IPS DF 6.9 (cell line): ENCODE measurements at regions not wholly inside any gene's neighbourhood (a gene's known extent, or its start where the extent isn't known, plus 50 kb on each side); places are given as distances from the start of the nearest gene placed in this dataset.

Experiments
- DNase-seq: peaks from one replicate; pipeline ENCODE4 v3.0.0-alpha.2; 2013; ENCODE audit warnings: low read depth, low spot score
- H3K27ac ChIP-seq: one replicate; pipeline ENCODE4 v1.5.1; 2013; ENCODE audit warnings: low read length, control low read depth
- H3K27me3 ChIP-seq: 2 replicates; pipeline ENCODE4 v1.6.1; 2013; ENCODE audit warnings: mild to moderate bottlenecking, low read length; ENCODE audit not compliant: control insufficient read depth, insufficient read depth
- H3K36me3 ChIP-seq: 2 replicates; pipeline ENCODE4 v1.6.1; 2013; ENCODE audit warnings: low read length; ENCODE audit not compliant: control insufficient read depth, insufficient read depth
- H3K4me1 ChIP-seq: 2 replicates; pipeline ENCODE4 v1.6.1; 2013; ENCODE audit warnings: low read length; ENCODE audit not compliant: control insufficient read depth, insufficient read depth
- H3K4me3 ChIP-seq: 2 replicates; pipeline ENCODE4 v1.5.1; 2013; ENCODE audit warnings: mild to moderate bottlenecking, low read length
- H3K9me3 ChIP-seq: 2 replicates; pipeline ENCODE4 v1.6.1; 2013; ENCODE audit warnings: low read length, inconsistent platforms; ENCODE audit not compliant: control insufficient read depth, insufficient read depth
- WGBS: extraction: QIAGEN DNeasy Blood & Tissue Kit; methylation state at CpG from one replicate; pipeline ENCODE4 v1.1.7; 2013; ENCODE audit warnings: mixed read lengths, missing lambda C conversion rate; ENCODE audit not compliant: insufficient read length, insufficient coverage; 5-methylcytosine and 5-hydroxymethylcytosine counted together

DNA sequence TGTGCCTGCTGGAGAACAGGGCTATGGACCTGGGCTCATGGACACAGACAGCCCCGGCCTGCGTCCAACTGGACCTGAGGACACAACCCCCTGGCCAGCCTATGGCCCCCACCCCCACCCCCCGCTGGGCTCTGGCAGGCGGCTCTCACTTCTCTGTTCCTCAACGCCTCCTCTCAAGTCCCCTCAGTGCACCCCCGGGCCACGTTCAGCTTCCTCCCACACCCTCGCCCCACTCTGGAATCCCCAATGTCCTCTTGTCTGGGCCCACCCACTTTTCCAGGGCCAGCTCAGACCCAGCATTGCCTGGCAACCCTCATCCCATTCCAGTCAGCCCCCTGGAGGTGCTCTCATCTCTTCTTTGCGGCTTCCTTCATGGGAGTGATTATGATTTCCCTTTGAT is 130.2 kb upstream of the SPACA7 start:
- Histone ChIP-seq H3K27ac (no peak overlapping the region), H3K4me3 (no peak overlapping the region), H3K4me1 (no peaks in the 10 kb centered on the region; the same call in 1 of the 2 replicates), H3K9me3 (no peaks in the 10 kb centered on the region), H3K36me3 (no peaks in the 10 kb centered on the region), H3K27me3 (no peaks in the 10 kb centered on the region)
- no peak for DNase-seq
- no CpG with 5 or more reads among the region's 9 CpGs for WGBS

DNA sequence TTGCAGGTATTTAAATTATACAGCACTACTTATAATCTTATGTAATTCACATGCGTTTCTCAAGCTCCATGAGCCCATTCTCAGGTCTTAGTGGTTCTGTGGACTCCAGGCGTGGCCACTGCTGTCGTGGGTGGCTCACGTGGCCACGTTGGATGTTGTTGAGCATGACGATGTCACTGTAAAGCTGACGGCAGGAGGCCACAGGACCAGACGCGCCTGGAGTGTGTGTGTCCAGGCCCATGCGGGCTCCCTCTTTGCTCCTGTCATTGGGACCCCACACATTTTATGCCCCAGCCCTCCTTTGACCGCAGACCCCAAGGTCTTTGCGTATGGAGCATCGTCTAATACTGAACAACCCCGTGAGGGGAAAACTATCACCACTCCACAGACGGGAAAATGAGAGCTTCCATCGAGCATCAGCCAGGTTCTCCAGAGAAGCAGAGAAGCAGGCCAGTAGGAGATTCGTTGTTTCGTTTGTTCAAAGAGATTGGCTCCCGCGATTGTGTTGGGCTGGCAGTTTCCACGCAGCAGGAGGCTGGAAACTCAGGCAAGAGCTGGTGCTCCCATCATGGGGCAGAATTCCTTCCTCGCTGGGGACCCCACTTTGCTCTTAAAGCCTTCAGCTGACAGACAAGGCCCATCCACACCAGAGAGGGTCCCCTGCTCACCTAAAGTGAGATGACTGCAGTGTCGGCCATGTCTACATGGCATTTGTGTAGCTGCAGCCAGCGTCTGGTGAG is 129.3 kb upstream of the SPACA7 start:
- DNase-seq = no peak
- Histone ChIP-seq H3K36me3 (no peaks in the 10 kb centered on the region), H3K4me1 (no peaks in the 10 kb centered on the region; the same call in 1 of the 2 replicates), H3K27me3 (no peaks in the 10 kb centered on the region), H3K27ac (no peak overlapping the region), H3K4me3 (no peak overlapping the region), H3K9me3 (no peaks in the 10 kb centered on the region)
- no CpG with 5 or more reads among the region's 24 CpGs for WGBS

DNA sequence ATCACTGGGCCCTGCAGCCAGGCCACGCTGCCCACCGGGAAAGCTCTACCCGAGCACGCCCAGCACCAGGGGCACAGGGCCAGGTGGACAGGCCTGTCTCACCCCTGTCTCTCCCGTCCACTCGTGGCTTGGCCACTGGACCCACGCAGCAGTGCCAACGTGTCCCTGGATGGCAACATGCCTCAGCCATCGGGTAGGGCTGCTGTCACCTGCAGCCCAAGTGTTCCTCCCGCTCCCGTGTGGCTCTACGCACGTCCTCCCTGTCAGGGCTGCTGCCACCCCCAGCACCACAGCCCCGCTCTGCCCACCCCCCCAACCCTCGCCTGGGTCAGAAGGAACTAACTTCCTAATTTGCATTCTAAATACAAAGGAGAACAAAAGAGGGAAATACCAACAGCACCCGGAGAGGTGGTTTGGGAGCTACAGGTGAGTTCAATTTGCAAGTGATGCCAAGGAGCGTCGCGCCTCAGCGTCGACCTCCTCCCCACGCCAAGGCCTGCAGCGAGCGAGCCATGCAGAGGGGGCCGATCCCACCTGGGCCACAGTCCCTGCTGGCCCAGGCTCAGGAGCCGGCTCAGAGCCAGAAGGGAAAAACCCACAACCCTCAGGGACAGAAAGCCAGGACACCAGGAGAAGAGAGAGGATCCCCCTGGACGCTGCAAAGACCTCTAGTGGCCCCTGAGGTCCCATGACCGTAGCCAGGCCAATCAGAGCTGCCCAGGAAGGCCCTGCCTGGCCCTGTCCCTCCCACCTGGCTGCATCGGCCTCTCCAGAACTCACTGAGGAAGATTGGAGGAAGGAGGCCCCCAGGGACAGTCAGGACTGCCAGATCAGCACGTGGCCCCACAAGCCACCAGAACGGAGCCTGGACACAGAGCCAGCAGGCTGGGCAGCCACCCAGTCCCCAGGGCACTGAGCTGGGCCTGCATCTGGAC is 128.4 kb upstream of the SPACA7 start:
- WGBS = no CpG with 5 or more reads among the region's 31 CpGs
- no peak for DNase-seq
- H3K4me1 ChIP-seq = no peaks in the 10 kb centered on the region; the same call in 1 of the 2 replicates
- H3K9me3 ChIP-seq = no peaks in the 10 kb centered on the region
- H3K27me3 ChIP-seq = no peaks in the 10 kb centered on the region
- no peaks in the 10 kb centered on the region for H3K36me3 ChIP-seq
- no peak overlapping the region for H3K27ac ChIP-seq
- H3K4me3 ChIP-seq = no peak overlapping the region

DNA sequence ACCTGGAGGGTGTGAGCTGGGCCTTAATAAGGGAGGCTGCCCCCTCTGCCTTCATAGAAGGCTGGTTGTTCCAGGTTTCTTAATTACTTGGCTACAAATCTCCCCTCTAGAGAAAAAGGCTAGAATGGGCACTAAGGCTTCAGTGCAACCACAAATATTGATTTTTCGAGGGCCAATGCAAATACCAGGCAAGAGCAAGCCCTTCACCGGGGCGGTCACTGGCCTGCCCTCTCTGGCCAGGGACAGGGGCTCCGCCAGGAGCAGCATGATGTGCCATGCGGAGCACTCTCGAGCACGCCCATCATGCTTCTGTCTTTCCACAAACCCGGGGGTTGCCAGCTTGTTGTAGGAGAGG is 127.8 kb upstream of the SPACA7 start:
- no peak for DNase-seq
- H3K27ac ChIP-seq = no peak overlapping the region
- no peaks in the 10 kb centered on the region; the same call in 1 of the 2 replicates for H3K4me1 ChIP-seq
- no CpG with 5 or more reads among the region's 8 CpGs for WGBS
- no peaks in the 10 kb centered on the region for H3K27me3 ChIP-seq
- H3K36me3 ChIP-seq = no peaks in the 10 kb centered on the region
- H3K9me3 ChIP-seq = no peaks in the 10 kb centered on the region
- no peak overlapping the region for H3K4me3 ChIP-seq

DNA sequence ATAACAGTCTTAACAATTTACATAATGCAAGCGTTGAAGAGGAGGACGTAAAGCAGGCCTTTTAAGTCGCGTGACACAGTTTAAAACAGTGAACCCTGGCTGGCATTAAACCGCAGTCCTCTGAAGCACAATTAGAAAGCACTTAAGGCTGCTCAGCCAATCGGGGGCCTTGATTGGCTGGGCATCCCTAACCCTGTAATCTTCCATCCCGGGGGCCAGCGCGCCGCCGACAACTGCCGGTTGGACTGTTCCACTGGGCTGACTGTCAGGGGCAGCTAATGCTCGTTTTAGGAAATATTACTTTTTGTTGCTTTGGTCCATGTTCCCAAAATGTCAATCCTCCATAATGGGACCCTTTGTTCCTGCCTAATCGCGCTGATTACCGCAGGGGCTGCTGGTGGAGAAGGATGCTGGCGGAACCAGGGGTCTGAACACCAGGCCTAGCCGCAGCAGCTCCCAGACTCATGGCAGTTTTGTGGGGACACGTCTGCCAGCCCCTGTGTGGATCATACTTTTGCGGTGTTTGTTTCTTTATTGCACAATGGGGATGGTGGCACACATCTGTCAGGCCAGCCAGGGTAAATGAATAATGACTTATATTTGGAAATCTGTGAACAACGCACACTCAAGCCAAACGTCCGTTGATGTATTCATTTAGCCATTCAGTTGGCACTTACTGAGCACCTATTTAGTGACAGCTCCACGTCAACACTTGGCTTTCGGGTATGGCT is 127.1 kb upstream of the SPACA7 start:
- H3K27ac ChIP-seq = no peak overlapping the region
- no peak for DNase-seq
- no peaks in the 10 kb centered on the region for H3K36me3 ChIP-seq
- H3K9me3 ChIP-seq = no peaks in the 10 kb centered on the region
- no CpG with 5 or more reads among the region's 25 CpGs for WGBS
- no peak overlapping the region for H3K4me3 ChIP-seq
- H3K4me1 ChIP-seq = no peaks in the 10 kb centered on the region; the same call in 1 of the 2 replicates
- H3K27me3 ChIP-seq = no peaks in the 10 kb centered on the region

DNA sequence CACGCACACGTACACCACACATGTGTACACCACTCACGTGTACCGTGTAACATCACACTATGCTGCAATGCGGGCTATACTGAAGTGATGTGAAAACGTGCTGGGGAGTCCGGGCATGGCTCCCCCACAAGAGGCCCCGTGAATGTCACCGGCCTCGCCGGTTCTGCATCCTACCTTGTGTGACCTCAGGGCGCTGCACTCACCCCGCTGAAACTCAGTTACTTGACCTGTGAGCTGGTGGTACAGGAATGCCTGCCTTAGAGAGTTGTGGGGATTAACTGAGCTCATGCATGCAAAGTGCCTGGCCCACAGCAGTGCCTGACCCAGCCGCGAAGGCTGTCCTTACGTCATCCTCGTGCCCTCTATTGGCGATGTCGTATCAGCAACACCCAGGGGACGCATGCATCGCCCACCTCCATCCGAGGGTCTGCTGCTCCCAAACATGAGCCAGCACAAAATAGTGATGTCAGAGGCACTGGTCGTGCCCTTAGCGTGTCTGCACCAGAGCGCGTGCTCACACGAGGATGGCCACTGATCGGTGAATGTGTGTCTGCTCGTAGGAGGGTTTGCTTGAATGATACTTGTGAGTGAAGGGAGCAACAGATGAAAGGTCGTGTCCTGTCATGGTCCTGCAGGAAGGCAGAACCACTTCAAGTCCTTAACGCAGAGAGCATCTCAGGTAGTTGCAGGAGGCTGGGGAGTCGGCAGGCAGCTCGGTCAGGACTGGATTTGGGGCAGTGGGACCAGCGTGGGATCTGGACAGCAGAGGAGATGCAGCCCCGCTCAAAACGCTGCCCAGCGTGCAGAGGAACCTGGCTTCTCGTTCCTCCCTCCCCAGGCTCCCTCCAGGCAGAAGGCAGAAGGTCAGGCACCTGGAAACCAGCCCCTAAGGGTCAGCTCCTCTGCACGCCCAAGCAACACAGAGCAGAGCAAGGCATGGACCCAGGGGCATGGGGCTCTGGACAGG is 126.2 kb upstream of the SPACA7 start:
- H3K4me3 ChIP-seq = no peak overlapping the region
- no CpG with 5 or more reads among the region's 39 CpGs for WGBS
- H3K9me3 ChIP-seq = no peaks in the 10 kb centered on the region
- no peak overlapping the region for H3K27ac ChIP-seq
- no peaks in the 10 kb centered on the region for H3K27me3 ChIP-seq
- DNase-seq = no peak
- H3K36me3 ChIP-seq = no peaks in the 10 kb centered on the region
- H3K4me1 ChIP-seq = no peaks in the 10 kb centered on the region; the same call in 1 of the 2 replicates

DNA sequence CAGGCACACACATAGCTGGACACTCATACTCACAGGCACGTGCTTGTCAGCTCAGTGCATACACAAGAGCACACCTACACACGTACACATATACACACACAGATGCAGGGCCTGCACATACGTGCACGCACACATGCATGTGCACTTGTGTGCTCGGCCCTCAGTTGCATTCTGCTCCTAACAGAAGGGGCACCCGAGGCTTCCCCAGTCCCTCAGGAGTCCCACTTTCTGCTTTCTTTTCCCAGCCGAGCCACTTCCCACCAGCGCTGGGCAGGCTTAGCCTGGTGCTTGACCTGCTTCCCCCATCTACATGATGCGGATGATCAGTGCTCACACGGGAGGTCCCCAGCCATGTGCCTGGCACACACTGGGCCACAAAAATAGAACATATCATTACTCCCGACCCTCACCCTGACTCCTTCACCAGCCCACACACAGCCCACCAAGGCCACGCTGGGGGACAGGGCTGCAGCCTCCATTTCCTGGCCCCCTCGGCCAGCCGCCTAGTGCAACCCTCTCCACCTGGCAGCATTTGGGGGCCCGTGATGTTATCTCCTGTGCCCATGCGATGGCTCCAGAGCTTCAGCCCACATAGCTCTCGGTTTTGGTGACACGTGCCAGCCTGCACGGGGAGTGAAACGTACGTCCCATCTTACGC is 125.2 kb upstream of the SPACA7 start:
- Histone ChIP-seq H3K27ac (no peak overlapping the region), H3K36me3 (no peaks in the 10 kb centered on the region), H3K9me3 (no peaks in the 10 kb centered on the region), H3K27me3 (no peaks in the 10 kb centered on the region), H3K4me1 (no peaks in the 10 kb centered on the region; the same call in 1 of the 2 replicates), H3K4me3 (no peak overlapping the region)
- no peak for DNase-seq
- WGBS = no CpG with 5 or more reads among the region's 22 CpGs

DNA sequence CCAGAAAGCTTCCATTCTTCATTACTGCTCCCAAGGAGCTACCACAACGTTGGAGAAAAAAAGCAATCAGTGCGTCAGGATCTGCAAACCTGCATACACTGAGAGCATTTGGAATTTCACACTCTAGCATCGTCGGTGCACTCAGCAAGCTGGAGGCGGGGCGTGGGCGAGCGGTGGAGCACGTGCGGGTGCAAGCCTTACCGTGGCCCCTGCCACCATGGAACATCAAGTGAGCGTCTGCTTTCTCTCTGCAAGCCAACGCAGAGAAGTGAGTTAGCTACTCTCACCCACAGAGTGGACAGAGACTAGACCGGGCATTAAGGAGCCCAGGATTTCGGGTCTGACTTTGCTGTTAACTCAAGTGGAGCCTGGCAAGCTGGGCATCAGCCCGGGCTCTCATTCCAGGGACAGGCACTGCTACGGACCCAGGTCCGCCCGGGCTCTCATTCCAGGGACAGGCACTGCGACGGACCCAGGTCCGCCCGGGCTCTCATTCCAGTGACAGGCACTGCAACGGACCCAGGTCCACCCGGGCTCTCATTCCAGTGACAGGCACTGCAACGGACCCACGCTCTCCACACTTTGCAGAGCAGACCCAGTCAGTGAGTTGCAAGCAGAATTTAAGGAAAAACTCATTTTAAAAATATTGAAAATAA is 124.1 kb upstream of the SPACA7 start:
- no peak for DNase-seq
- Histone ChIP-seq H3K4me1 (no peaks in the 10 kb centered on the region; the same call in 1 of the 2 replicates), H3K27ac (no peak overlapping the region), H3K4me3 (no peak overlapping the region), H3K36me3 (no peaks in the 10 kb centered on the region), H3K27me3 (no peaks in the 10 kb centered on the region), H3K9me3 (no peaks in the 10 kb centered on the region)
- WGBS = no CpG with 5 or more reads among the region's 27 CpGs
